ENCODE measurements at regions not wholly inside any gene's neighbourhood (a gene's known extent, or its start where the extent isn't known, plus 50 kb on each side); places are given as distances from the start of the nearest gene placed in this dataset.
"Not testable (repeated sequence)": the region's sequence is repeated elsewhere in the genome, so short reads cannot be mapped to it uniquely, and the experiment has no call there.

DNA sequence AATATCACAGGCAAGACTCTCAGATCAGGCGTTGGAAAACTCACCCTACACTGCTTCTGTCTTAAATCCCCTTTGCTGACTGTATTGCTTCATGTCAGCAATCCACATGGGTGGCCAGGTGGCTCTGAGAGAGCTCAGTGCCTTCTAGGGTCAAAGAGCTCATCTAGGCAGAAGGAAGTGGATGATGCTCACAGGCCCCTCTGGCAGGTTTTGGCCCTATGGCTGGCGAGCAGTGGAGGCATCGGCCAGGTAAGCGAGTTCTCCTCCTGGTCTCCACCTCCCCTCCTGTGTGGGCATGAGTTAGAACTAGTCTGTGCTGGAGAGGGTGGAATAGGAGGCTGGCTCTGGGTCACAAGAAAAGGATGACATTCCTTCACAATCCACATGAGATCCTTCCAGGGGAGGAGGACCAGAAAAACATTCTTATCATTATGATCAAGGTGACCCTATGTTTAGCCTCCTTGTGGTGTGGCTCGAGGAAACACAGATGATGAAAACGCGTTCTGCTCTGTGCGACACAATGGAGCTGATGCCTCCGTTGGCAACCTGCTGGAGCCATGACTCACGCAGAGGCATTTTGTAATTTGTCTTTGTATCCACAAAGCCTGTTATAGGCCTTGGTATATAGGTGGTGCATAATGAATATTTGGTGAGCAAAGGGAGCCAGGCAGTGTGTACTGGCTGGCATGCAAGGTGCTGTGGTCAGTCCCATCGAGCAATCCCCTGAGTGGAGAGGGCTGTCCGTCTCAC lies 264.6 kb upstream of the RAB4A start:
- intact Hi-C loops (cut with micrococcal nuclease): no loop called here
- no peak for ATAC-seq
- DNase-seq: no peak

DNA sequence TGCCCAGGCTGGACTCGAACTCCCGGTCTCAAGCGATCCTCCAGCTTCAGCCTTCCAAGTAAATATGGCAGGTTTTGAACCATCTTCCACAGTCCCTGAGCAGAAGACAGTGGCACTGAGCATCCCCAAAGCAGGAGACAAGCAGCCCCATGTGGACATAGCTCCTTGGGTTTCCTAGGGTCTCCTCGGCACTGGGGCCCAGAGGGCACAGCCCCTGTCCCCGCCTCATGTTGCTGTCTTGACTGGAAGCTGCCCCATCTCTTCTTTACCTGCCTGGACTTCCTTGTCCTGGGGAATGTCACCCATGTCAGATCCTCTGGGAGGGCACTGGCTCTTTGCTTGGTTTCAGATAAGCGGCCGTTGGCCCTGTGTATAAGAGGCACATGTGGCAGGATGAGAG lies 263.7 kb upstream of the RAB4A start:
- intact Hi-C loops (cut with micrococcal nuclease): no loop called here
- no peak for ATAC-seq
- no peak for DNase-seq

DNA sequence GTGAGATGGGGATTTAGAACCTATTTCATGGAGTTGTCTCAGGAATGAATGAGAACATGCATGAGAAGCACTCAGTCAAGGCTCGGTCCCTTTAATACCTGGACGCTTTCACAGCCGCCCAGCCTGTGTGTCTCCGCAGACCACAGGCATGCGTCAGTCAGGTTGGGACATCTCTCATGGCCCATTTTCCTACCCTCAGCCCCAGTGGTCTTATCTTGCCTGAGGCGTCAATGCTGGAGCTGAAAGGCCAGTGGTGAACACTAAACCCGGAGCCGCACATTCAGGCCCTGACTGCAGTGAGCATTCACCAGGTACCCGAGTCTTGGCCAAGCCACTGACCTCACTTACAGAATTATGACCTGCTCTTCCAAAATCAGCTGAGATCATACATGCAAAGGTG lies 263.2 kb upstream of the RAB4A start:
- no peak for ATAC-seq

DNA sequence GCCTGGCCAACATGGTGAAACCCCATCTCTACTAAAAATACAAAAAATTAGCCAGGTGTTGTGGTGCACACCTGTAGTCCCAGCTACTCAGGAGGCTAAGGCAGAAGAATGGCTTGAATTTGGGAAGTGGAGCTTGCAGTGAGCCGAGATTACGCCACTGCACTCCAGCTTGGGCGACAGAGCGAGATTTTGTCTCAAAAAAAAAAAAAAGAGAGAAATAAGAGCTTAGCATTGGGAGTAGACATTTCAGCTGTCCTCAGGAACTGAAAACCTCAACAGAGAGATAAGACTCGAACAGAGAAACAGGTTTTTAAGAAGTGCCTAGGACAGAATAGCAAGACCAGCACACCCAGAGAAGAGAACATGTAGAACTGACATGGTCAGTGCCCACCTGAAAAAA lies 262.6 kb upstream of the RAB4A start:
- DNase-seq; ATAC-seq; intact Hi-C loops (cut with micrococcal nuclease): not testable (repeated sequence)

More for the DNA sequence above, 263.2 kb upstream of the RAB4A start:
- DNase-seq: no peak
- intact Hi-C loops (cut with micrococcal nuclease): no loop called here

DNA sequence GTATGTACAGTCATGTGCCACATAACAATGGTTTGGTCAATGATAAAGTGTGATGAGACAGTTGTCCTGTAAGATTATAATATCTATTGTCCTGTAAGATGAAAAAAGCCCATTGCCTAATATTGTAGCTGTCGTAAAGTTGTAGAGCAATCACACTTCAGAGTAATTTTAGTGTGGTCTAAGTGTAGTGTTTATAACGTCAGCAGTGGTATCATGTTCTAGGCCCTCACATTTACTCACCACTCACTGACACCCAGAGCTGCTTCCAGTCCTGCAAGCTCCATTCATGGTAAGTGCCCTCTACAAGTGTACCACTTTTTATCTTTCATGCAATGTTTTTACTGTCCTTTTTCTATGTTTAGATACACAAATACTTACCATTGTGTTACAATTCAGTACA lies 259.9 kb upstream of the RAB4A start:
- no peak for ATAC-seq

DNA sequence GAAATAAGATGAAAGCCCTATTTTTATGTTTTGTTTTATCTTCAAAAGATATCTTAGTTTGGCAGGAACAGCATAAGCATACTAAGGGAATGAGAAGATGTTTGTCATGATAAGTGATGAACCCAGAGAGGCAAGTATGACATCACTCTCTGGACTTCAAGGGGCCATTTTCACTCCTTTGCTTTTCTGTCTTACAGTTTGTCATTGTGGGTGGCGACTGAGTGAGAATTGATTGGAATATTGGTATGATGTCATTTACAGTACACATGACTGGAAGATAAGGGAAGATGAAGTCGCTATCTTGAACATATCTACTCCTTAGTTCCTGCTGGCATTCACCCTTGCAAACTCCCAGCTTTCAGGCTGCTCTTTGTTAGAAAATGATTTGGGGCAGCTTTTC lies 258.1 kb upstream of the RAB4A start:
- ATAC-seq: no peak
- intact Hi-C loops (cut with micrococcal nuclease): no loop called here
- no peak for DNase-seq

More for the DNA sequence above, 259.9 kb upstream of the RAB4A start:
- intact Hi-C loops (cut with micrococcal nuclease): no loop called here
- DNase-seq: no peak

DNA sequence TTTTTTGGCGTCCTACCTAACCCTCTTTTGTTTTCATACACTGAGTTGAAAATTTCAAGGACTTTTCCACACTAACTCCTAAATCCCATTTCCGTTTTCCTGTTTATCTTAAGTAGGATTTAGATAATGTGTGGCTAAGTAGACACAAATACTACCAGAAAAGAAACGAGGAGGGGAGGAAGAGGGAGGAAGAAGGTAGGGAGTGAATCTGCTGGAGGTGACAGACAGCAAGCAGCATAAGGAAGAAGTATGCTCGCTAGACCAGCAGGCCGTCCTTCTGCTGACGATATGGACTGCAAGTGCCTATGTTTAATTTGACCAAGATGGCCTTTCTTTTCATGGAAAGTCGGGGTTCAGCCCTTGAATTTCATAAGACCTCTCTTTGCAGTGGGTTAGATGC lies 256.9 kb upstream of the RAB4A start:
- intact Hi-C loops (cut with micrococcal nuclease): no loop called here
- DNase-seq: no peak
- ATAC-seq: no peak

DNA sequence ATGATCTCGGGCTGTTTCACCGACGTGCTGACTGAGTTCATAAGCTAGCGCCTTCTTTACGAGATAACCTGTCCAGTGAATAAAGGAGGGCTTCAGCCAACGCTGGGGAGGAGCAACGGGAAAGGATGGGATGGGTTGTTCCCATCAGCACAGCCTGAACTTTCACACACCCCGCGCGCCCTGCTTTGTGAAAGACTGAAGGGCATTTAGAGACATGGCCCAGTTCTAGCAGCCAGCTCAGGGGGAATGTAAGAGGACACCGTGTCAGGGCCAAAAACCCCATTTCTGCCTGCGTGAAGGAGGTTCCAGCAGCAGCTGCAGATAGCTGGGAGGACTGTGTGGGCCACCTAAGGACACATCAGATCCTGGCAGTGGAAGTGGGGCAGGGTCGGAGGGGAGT lies 255.1 kb upstream of the RAB4A start:
- intact Hi-C loops (cut with micrococcal nuclease): no loop called here
- peak; percentile 61 for ATAC-seq
- DNase-seq: peak; percentile 56

DNA sequence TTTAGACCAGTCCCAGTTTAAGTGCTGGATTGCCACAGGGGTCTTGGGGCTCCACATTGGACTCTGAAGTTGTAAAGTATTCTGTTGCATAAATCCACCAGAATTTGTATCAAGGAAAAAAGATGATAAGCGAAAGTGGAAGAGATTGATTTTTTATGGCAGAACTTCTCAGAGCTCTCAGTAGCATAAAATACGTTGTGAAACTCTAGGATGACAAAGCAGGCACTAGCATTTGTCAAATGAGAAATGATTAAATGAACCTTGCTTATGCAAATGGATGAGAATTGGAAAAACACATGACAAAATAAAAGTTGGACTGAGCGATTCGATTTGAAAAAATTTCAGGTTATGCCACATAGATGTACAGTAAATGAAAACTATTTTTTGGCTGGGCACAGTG lies 253.8 kb upstream of the RAB4A start:
- ATAC-seq (no peak), DNase-seq (no peak)
- intact Hi-C loops (cut with micrococcal nuclease): no loop called here

DNA sequence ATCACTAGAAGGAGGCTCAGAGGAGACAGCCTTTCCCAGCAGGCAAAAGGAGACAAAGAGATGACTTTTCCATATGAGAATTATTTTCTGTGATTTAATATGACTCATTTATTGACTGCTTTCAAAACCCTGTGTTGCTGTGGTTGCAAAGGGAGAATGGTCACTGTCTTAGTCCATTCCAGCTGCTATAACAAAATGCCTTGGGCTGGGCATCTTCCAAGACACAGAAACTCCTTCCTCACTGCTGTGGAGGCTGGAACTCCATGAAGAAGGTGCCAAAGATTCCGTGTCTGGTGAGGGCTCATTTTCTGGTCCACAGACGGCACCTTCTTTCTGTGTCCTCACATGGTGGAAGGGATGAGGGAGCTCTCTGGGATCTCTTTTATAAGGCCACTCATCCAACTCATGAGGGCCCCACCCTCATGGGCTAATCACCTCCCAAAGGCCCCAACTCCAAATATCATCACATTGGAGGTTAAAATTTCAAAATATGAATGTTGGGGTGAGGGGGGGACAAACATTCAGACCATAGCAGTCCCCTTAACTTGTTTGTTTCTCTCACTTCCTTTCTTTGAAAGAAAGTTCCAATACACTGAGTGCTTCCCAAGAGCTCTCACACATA lies 252.1 kb upstream of the RAB4A start:
- intact Hi-C loops (cut with micrococcal nuclease): no loop called here
- DNase-seq (no peak), ATAC-seq (no peak)

DNA sequence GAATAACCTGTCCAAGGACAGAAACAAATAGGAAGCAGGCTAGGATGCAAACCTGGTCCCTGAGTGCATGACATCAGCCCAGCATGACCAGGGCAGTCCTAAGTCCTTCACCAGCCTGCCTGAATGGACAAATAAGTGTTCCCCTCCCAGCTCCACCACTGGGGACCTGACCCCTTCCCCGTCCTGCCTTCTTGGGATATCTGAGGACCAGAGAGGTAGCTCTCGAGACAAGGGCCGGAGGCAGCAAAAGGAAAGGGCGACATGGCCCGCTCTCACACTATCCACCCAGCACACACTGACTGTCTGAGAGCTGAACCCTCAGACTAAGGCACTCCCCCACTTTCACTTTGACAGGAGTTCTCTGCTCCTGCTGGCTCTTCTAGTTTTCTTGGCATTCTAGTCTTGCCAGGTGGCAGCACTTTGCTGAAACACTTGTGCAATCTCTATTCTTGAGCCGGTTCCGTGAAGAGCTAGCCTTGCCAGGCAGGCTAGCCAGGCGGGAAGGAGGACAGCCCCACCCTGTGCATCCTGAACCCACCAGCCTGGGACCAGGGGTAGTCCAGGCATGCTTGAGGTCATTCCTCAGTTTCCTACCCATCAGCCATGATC lies 251.1 kb upstream of the RAB4A start:
- intact Hi-C loops (cut with micrococcal nuclease): no loop called here
- DNase-seq (no peak), ATAC-seq (no peak)

DNA sequence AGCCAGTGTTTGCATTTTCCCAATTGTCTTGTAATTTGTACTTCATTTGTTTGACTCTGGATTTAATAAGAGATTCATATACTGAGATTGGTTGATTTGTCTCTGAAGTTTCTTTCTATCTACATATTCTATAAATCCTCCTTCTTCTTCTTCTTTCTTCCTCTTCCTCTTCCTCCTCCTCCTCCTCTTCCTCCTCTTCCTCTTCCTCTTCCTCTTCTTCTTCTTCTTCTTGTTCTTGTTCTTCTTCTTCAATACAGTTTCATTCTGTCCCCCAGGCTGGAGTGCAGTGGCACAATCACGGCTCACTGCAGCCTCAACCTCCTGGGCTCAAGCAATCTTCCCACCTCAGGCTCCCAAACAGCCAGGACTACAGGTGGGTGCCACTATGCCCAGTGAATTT lies 249.9 kb upstream of the RAB4A start:
- DNase-seq; ATAC-seq; intact Hi-C loops (cut with micrococcal nuclease): not testable (repeated sequence)

DNA sequence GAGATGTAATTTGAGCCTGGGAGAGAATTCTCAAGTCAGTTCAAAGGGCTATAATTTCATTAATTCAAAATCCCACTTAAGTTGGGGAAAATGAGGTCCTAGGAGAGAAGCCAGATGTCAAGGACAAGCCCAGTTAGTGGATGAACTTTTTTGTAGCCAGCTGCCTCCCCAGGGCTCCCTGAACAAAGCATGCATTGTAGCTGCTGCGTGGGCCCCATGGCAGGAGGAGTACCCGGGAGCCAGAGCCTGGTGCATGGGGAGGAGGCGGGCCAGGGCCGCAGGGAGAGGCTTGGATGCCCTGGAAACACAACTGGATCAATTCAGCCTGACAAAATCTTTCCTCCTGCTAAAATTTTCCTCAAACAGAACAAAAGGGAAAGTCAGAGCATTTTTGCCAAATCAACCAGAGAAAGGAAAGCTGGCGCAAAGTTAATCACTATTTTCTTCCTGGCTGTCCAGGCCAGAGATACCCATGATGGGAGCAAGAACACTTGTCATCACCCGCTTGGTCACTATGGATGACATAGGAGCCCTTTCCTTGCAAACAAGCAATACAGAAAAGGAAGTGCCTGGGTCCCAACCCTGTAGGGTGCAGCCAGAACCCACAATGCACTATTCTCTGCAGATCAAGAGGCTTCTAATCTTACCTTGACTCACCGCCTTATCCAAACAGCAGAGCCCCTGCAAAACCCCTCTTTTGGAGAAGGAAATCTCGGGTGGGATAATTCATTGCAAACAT lies 248.1 kb upstream of the RAB4A start:
- ATAC-seq (peak; percentile 60), DNase-seq (peak; percentile 64)
- intact Hi-C loops (cut with micrococcal nuclease): no loop called here

DNA sequence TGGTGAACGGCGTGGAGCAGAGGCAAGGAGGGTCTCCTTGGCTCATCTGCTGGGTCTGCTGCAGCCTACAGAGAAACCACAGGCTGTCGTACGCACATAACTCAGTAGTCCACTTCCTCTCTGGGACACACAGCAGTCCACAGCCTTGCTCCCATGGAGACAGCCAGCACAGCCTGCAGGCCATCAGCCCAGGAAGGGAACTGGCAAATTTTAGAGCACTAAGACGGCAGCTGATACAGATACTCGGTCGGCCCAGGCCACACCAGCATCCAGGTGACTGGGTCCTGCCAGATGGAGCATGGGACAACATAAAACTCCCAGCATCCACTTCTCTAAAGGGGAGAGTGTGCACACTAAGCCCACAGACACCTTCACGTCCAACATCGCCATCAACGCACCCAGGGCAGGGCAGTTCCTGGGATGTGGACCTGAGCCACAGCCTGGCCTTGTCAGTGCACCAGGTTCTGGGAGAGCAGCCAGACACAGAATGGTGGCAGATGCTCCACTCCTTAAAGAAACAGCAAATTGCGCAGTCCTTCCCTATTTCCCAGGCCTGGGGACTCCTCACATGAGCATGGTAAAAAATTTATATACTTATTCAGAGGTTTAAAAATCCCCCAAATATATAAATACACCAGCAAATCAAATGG lies 247.1 kb upstream of the RAB4A start:
- intact Hi-C loops (cut with micrococcal nuclease): no loop called here
- DNase-seq (peak; percentile 48), ATAC-seq (peak; percentile 55)

DNA sequence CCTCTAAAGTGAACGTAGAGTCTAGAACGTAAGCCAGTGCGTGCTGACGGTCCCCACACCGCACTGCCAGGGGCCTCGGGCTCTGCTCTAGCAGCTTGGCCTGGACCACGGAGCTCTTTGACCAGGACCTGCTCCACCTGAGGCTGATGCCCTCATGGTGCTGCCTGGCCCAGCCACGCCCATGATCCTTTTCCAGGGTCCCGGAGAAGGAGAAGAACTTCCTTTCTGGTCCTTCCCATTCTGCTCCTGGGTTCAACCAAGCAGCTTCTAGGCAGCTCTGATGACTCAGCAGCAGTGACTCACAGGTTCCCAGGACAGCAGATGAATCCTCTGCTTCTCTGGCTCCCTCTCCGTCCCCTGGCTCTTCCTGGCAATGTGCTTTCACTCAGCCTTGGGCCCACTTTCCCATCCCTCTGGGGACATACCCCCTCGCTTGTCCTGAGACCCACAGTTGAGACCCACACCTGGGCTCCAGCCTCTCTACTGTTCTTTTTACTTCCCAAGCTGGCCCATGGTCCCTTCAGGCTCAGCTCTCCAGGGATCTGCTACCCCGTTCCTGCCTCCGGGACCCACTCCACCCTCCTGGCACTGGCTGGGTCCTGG lies 246.3 kb upstream of the RAB4A start:
- DNase-seq (peak; percentile 54), ATAC-seq (peak; percentile 59)
- intact Hi-C loops (cut with micrococcal nuclease): no loop called here

DNA sequence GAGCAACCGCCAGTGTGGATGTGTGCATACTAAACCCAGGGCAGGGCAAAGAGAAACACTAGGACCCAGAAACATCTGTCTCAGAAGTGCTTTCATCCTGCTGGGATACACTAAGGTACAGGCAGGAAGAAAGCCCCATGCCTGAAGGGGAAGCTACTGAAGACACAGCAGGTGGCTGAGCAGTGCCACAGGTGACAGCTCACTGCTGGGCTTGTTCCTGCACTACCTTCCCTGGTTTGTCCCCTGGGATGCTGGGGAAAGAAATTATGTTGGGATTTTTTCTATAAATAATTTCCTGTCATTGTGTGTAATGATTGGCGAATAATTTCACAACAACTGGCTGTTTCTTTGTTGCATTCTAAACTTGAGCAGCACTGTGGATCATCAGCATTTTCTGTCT lies 245.3 kb upstream of the RAB4A start:
- intact Hi-C loops (cut with micrococcal nuclease): no loop called here
- no peak for ATAC-seq
- DNase-seq: no peak

DNA sequence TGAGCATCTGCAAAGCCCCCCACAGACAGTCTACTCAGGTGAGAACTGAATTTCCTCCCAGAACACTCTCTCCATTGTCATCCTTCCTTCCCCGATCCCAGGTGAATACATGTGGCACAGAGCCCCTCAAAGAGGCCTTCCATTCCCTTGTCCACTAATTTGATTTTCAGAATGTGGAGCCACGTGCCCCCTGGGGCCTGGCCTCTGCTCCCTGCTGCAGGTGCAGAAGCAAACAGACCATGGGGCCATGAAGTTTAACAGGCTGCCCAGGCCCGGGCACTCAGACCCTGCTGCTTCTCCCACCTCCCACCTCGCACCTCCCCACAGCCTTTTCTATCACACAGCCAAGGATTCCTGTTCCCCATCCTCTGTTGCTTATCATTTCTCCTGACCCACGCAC lies 243.8 kb upstream of the RAB4A start:
- no peak for DNase-seq
- no peak for ATAC-seq
- intact Hi-C loops (cut with micrococcal nuclease): no loop called here

DNA sequence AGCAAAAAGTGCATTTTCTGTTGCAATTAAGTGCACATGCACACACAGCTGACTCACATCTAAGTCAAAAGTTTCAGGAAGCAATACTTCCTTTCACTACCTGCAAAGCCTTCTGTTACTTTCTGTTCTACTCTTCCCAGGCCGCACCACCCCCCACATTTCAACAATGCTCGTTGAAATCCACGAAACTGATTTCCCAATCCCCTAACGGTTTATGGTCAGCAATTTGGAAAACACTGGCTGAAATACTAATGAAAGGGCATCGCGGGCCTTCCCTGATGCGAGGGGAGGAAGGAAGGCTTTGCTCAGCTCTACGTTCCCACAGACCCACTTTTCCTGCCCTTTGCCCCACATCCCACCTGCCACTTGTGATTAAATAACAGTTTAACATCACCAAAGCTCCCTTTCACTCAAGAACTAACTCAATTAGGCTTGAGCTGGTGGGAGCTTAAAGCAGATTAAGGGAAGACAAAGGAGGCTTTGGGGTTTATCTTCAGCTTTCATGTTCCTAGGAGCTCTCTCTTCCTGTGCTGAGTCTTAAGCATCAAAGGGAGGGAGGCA lies 243.2 kb upstream of the RAB4A start:
- DNase-seq (no peak), ATAC-seq (peak; percentile 12)
- intact Hi-C loops (cut with micrococcal nuclease): no loop called here

DNA sequence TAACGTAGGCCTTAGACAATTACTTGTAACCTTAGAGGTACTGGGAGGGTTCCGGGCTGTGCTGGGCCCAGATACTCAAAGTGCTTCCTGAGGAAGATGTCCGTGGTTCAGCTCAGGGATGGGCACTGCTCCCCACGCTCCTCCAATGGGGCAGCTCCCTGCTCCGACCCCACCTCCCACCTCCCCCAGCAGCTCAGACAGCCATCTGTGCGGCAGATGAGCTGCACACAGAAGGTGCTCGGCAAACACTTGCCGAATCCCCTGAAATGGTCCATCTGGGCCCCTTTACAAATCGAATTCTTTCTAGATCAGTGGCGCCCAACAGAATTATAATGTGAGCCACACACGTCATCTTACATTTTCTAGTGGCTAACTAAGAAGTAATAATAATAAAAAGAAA lies 242.4 kb upstream of the RAB4A start:
- intact Hi-C loops (cut with micrococcal nuclease): no loop called here
- DNase-seq (no peak), ATAC-seq (no peak)
